ENCODE measurements at regions not wholly inside any gene's neighbourhood (a gene's known extent, or its start where the extent isn't known, plus 50 kb on each side); places are given as distances from the start of the nearest gene placed in this dataset.

DNA sequence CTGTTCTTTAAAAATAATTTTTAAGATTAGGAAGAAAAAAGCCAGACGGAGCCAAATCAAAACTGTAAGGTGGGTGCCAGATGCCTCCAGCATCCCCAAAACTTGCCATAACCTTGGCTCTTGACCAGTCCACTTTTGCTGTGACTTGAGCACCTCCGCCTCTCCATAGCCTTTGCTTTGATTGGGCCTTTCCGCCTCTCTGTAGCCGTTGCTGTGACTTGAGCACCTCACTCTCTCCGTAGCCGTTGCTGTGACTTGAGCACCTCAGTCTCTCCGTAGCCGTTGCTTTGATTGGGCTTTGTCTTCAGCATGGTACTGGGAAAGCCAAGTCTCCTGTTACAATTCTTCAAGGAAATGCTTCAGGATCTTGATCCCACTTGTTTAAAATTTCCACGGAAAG, 73.0 kb downstream of the YTHDF1 start:
- TF ChIP-seq POLR2A (IDR thresholded peaks at IDR 0.05; ENCODE audit: low read depth, low read length): no peak
- TF ChIP-seq EZH2 (IDR thresholded peaks at IDR 0.05; ENCODE audit: borderline replicate concordance, low read depth, low read length, severe bottlenecking): no peak
- TF ChIP-seq, protein P1, sequence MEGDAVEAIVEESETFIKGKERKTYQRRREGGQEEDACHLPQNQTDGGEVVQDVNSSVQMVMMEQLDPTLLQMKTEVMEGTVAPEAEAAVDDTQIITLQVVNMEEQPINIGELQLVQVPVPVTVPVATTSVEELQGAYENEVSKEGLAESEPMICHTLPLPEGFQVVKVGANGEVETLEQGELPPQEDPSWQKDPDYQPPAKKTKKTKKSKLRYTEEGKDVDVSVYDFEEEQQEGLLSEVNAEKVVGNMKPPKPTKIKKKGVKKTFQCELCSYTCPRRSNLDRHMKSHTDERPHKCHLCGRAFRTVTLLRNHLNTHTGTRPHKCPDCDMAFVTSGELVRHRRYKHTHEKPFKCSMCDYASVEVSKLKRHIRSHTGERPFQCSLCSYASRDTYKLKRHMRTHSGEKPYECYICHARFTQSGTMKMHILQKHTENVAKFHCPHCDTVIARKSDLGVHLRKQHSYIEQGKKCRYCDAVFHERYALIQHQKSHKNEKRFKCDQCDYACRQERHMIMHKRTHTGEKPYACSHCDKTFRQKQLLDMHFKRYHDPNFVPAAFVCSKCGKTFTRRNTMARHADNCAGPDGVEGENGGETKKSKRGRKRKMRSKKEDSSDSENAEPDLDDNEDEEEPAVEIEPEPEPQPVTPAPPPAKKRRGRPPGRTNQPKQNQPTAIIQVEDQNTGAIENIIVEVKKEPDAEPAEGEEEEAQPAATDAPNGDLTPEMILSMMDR (IDR thresholded peaks at IDR 0.05; ENCODE audit: extremely low read depth in 1 of 2, insufficient read depth in 1 of 2, low read depth in 1 of 2, low read length in 2 of 2): no peak
- no peak for TF ChIP-seq MYC (IDR thresholded peaks at IDR 0.05; ENCODE audit: low read depth, low read length)
- TF ChIP-seq POLR2AphosphoS5 (IDR thresholded peaks at IDR 0.05; ENCODE audit: insufficient read depth, low read depth, low read length): no peak
- TF ChIP-seq, protein P2, sequence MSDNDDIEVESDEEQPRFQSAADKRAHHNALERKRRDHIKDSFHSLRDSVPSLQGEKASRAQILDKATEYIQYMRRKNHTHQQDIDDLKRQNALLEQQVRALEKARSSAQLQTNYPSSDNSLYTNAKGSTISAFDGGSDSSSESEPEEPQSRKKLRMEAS (IDR thresholded peaks at IDR 0.05; ENCODE audit: insufficient read depth, insufficient read length): no peak
- TF ChIP-seq GATA2 (IDR thresholded peaks at IDR 0.05; ENCODE audit: insufficient read depth, insufficient read length, low read depth, low read length): no peak
